Stimulated activated CD8-positive, alpha-beta memory T cell treated with anti-CD3 and anti-CD28 coated beads, Interleukin-15, amount 100 ng/mL, for 4 hours (primary cell): ENCODE measurements at regions not wholly inside any gene's neighbourhood (a gene's known extent, or its start where the extent isn't known, plus 50 kb on each side); places are given as distances from the start of the nearest gene placed in this dataset.

Experiments used
- DNase-seq, 2 donors: peaks; one replicate each; pipeline ENCODE4 v3.0.0-alpha.2; 2020; ENCODE audit warnings: low read depth in 2 of 2

DNA sequence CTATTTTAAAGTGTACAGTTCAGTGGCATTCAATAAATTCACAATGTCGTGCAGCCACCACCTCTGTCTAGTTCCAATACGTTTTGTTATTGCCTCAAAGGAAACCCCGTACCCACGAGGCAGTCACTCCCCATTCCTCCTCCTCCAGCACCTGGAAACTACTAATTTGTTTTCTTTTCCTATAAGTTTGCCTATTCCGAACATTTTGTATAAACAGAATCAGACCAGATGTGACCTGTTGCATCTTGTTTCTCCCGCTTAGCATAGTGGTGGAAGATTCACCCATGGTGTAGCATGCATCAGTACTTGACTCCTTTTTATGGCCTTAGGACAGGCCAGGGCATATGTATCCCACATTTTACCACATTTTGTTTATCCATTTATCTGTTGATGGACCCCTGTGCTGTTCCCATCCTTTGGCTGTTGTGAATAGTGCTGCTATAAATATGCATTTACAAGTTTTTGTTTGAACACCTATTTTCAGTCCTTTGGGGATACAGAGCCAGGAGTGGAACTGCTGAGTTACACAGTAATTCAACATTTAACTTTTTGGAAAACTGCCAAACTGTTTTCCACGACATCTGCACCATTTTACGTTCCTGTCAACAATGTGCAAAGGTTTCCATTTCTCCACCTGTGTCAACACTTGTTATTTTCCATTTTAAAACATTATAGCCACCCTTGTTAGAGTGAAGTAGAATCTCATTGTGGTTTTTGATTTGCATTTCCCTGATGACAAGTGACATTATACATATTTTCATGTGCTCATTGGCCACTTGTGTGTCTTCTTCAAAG lies 57.8 kb upstream of the STX18 start:
- DNase-seq: no peak

DNA sequence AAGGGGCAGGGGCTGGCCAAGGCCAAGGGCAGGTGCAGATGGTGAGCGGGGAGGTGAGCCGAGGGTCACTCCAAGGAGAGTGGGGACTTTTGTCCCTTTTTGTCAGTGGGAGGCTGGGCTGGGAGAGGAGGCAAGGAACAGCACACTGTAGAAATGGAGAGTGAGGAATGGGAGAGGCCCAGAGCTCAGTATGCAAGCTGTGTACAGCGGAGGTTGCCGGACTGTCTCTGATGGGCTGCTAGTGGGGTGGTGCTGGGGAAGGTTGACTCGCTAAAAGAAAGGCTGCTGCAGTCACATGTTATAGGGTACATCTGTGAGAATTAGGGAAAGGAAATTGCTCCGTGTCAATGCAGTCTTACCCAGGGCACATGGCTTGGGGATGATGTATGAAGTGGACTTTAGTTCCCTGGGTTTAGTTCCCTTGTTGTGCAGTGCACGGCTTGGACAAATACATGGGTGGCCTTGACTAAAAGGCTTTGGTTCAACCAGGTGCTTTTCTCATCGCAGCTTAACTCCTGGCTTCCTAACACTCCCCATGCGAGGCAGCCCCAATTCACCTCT lies 57.1 kb upstream of the STX18 start:
- no peak for DNase-seq

DNA sequence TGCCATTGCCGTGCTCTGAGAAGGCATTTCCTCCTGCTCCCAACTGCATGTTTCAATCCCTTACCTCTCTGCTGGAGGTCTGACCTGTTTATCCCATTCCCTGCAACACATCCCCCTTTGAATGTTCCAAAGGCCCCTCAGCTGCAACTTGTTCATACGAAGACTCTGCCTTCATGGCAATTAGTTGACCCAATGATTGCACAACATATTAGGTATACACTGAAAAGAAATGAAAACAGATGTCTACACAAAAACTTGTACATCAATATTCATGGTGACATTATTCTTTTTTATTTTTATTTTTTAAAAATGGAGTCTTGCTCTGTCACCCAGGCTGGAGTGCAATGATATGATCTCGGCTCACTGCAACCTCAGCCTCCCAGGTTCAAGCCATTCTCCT lies 54.9 kb upstream of the STX18 start:
- no peak for DNase-seq

DNA sequence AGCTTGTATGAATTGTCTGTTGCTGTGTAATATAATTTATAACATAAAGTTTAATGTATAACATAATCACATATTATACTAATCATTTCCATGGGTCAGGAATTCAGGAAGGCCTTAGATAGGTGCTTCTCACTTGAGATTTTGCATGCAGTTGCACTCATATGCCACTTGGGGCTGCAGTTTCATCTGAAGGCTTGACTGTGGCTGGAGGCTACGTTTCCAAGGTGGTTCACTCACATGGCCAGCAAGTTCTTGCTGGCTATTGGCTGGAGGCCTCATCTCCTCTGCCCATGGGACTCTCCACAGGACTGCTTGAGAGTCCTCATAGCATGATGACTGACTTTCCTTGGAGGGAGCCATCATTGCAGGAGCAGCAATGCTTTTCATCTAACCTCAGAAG lies 53.4 kb upstream of the STX18 start:
- DNase-seq: no peak

DNA sequence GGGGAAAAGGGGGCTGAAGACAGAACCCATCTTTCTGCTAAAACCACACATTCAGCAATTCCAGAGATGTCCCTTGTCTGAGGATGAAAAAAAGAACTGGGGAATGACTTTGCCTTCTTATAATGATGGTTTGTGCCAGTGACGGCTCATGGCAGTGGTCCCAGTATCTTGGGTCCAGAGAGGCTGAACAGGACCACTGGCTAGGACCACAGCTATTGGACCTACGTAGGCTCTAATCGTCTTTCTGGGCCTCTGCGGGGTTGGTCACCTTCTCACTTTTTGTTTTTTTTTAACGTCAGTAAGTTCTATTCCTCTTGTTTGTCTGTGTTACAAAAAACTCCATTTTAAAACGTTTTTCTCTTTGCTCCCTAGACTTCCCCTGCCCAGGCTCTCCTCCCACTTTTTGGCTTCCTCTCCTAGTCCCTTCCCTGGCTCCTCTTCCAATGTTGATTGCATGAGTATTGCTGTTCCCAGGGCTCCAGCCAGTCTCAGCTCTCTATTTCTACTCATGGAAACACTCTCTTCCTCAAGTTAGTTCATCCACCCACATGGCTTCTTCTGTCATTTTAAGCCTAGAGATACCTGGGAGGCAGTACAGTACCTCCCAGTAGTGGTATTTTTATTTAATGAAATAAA lies 52.6 kb upstream of the STX18 start:
- no peak for DNase-seq

DNA sequence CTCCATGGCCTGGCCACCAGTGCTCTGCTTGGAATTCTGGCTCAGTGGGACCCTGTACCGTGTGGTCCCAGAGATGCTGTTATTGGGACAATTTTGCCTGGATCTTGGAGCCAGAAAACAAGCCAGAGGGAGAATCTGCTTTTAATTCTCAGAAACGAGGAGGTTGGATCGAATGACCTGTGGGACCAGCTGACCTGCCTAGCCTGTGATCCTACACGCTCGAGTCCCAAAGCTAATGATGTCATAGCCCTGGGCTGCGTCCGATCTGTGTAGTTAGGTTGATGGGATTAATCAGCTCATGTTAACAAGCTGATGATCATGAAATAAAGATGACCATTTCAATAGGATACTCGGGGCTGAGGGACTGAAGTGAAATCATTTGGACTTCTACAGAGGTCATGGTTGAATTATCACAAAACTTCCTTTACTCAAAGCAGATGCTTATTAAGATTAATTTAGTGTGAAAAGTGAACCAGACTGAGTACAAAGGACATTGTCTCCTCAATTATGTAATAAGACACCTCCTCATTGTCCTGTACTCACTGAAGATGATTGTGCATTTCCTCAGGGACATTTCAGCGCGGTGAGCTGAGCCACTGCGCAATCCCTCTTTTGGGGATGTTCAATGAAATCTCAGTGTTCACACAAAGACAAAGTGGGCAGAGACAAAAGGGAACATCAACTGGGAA lies 51.9 kb upstream of the STX18 start:
- no peak for DNase-seq

DNA sequence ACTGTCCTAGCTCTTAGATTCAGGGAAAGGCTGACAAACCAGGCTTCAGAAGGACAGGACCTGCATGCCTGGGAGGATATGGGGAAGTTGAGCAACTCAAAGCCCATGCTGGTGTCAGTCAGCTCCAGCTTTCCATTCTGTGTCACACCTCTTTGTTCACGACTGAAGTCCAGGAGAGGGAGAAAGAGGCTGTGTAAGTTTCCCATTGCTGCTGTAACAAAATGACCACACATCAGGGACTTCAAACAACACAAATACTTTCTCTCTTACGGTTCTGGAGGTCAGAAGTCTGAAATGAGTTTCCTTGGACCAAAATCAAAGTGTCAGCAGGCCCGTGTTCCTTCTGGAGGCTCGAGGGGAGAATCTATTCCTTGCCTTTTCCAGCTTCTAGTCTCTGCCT lies 50.6 kb upstream of the STX18 start:
- DNase-seq: no peak
